ENCODE measurements at regions not wholly inside any gene's neighbourhood (a gene's known extent, or its start where the extent isn't known, plus 50 kb on each side); places are given as distances from the start of the nearest gene placed in this dataset.

GRCh38 chr2:88254437-88255091 is 84.4 kb downstream of the THNSL2 start:
- TF ChIP-seq CTCF (IDR thresholded peaks at IDR 0.05) = no peak
- TF ChIP-seq EZH2 (IDR thresholded peaks at IDR 0.05; ENCODE audit: borderline replicate concordance, insufficient read depth, low read depth, low read length, poor library complexity, severe bottlenecking) = no peak

Data from B cell (primary cell).